H1 (cell line): ENCODE measurements at regions not wholly inside any gene's neighbourhood (a gene's known extent, or its start where the extent isn't known, plus 50 kb on each side); places are given as distances from the start of the nearest gene placed in this dataset.

Experiments used
- CTCF ChIA-PET: fragments of 300-600 bp; sonication (Branson Sonifier 250); formaldehyde crosslinking; loops from one replicate; lab custom pipeline; 2021; ENCODE audit not compliant: partially characterized antibody; lab: Charles Lee
- POLR2A ChIA-PET: fragments of 300-600 bp; sonication (Branson Sonifier 250); formaldehyde crosslinking; loops from one replicate; lab custom pipeline; 2021; ENCODE audit warnings: inconsistent platforms; ENCODE audit not compliant: partially characterized antibody; lab: Charles Lee
- DNase-seq, 2 experiments: peaks; one replicate each; pipeline versions ENCODE4 v3.0.0 to v3.0.0-alpha.2; 2010 to 2022; ENCODE audit warnings: low spot score in 2 of 2, low read depth in 1 of 2, mixed read lengths in 1 of 2
- FAIRE-seq: peaks from 2 replicates; lab custom pipeline; 2011; peaks lifted over from hg19 to GRCh38; lab: Jason Lieb, UNC
- H2AFZ ChIP-seq: 2 replicates; pipeline ENCODE4 v1.8.1; 2012; ENCODE audit warnings: low read length, inconsistent platforms
- H2AK5ac ChIP-seq: 2 replicates; pipeline ENCODE4 v1.6.1; 2013; ENCODE audit warnings: low read depth, low read length
- H2BK120ac ChIP-seq: replicated peaks from 2 replicates; pipeline ENCODE3; 2013; ENCODE audit warnings: low read depth, low read length, inconsistent platforms
- H2BK12ac ChIP-seq: 2 replicates; pipeline ENCODE4 v1.6.1; 2013; ENCODE audit warnings: low read depth, low read length
- H2BK15ac ChIP-seq: 2 replicates; pipeline ENCODE4 v1.6.1; 2013; ENCODE audit warnings: low read length
- H2BK20ac ChIP-seq: 2 replicates; pipeline ENCODE4 v1.6.1; 2013; ENCODE audit warnings: low read length
- H2BK5ac ChIP-seq: 2 replicates; pipeline ENCODE4 v1.6.1; 2013; ENCODE audit warnings: low read depth, low read length
- H3K14ac ChIP-seq: 2 replicates; pipeline ENCODE4 v1.6.1; 2013; ENCODE audit warnings: inconsistent platforms; ENCODE audit not compliant: insufficient read length
- H3K18ac ChIP-seq: 2 replicates; pipeline ENCODE4 v1.6.1; 2013; ENCODE audit warnings: low read length; ENCODE audit errors: extremely low read depth
- H3K23ac ChIP-seq: 2 replicates; pipeline ENCODE4 v1.6.1; 2013; ENCODE audit warnings: inconsistent platforms; ENCODE audit not compliant: insufficient read length
- H3K23me2 ChIP-seq: 2 replicates; pipeline ENCODE4 v1.6.1; 2013; ENCODE audit warnings: low read depth, low read length
- H3K27ac ChIP-seq: 2 replicates; pipeline ENCODE4 v1.6.1; 2011; ENCODE audit warnings: low read depth, low read length, inconsistent platforms
- H3K27me3 ChIP-seq, 4 experiments: replicated peaks in 1 of 4; 1 replicate in 1 of 4; 2 replicates in 3 of 4; pipeline versions ENCODE4 v1.6.1 to v1.8.1; 2011 to 2013; ENCODE audit warnings: low read length in 3 of 4, mild to moderate bottlenecking in 3 of 4, inconsistent platforms in 2 of 4, mixed read lengths in 2 of 4, moderate library complexity in 1 of 4; ENCODE audit not compliant: control insufficient read depth in 3 of 4, insufficient read depth in 3 of 4; ENCODE audit errors: extremely low read depth in 1 of 4
- H3K36me3 ChIP-seq, 4 experiments: 2 replicates each; pipeline versions ENCODE4 v1.6.1 to v1.8.1; 2011 to 2013; ENCODE audit warnings: mild to moderate bottlenecking in 4 of 4, low read length in 3 of 4, moderate library complexity in 2 of 4, control low read depth in 1 of 4, inconsistent platforms in 1 of 4; ENCODE audit not compliant: insufficient read depth in 4 of 4, control insufficient read depth in 2 of 4
- H3K4ac ChIP-seq: replicated peaks from 2 replicates; pipeline ENCODE3; 2013; ENCODE audit warnings: low read length, low read depth, mixed read lengths, inconsistent platforms; ENCODE audit not compliant: insufficient read length
- H3K4me1 ChIP-seq, 4 experiments: replicated peaks in 1 of 4; 1 replicate in 1 of 4; 2 replicates in 3 of 4; pipeline versions ENCODE4 v1.6.1 to v1.8.1; 2011 to 2013; ENCODE audit warnings: low read length in 3 of 4, inconsistent platforms in 2 of 4, mixed read lengths in 1 of 4; ENCODE audit not compliant: insufficient read depth in 4 of 4, control insufficient read depth in 3 of 4
- H3K4me2 ChIP-seq, 2 experiments: 2 replicates each; pipeline versions ENCODE4 v1.6.1 to v1.8.1; 2011 to 2013; ENCODE audit warnings: low read depth in 2 of 2, low read length in 2 of 2, control low read depth in 1 of 2, inconsistent platforms in 1 of 2, mild to moderate bottlenecking in 1 of 2; ENCODE audit not compliant: insufficient read depth in 1 of 2
- H3K4me3 ChIP-seq, 4 experiments: fragments of 200-600, 300-600 bp in 1 of 4; sonication (generic), shearing (Covaris generic), sonication (Bioruptor Twin) in 1 of 4; 2 replicates each; pipeline versions ENCODE4 v1.5.1 to v1.8.1; 2011 to 2016; ENCODE audit warnings: low read length in 4 of 4, low read depth in 3 of 4, control low read depth in 2 of 4, inconsistent platforms in 2 of 4, mild to moderate bottlenecking in 2 of 4, mixed read lengths in 1 of 4, moderate library complexity in 1 of 4; ENCODE audit not compliant: insufficient read depth in 2 of 4; ENCODE audit errors: extremely low read depth in 1 of 4
- H3K56ac ChIP-seq: replicated peaks from 2 replicates; pipeline ENCODE3; 2013; ENCODE audit warnings: low read depth, mild to moderate bottlenecking, mixed read lengths, low read length, inconsistent platforms; ENCODE audit not compliant: insufficient read length
- H3K79me1 ChIP-seq: 2 replicates; pipeline ENCODE4 v1.6.1; 2013; ENCODE audit warnings: low read depth, low read length, control low read depth
- H3K79me2 ChIP-seq, 2 experiments: 2 replicates each; pipeline versions ENCODE4 v1.6.1 to v1.8.1; 2012 to 2013; ENCODE audit warnings: low read length in 2 of 2, mild to moderate bottlenecking in 2 of 2, inconsistent platforms in 1 of 2; ENCODE audit not compliant: insufficient read depth in 2 of 2, control insufficient read depth in 1 of 2
- H3K9ac ChIP-seq, 4 experiments: replicated peaks in 1 of 4; 1 replicate in 1 of 4; 2 replicates in 3 of 4; pipeline versions ENCODE4 v1.6.1 to v1.8.1; 2011 to 2013; ENCODE audit warnings: low read depth in 3 of 4, low read length in 3 of 4, control low read depth in 2 of 4, mild to moderate bottlenecking in 2 of 4, moderate library complexity in 2 of 4, inconsistent platforms in 1 of 4; ENCODE audit errors: extremely low read depth in 1 of 4
- H3K9me3 ChIP-seq, 2 experiments: 2 replicates each; pipeline versions ENCODE4 v1.6.1 to v1.8.1; 2012 to 2013; ENCODE audit warnings: mild to moderate bottlenecking in 2 of 2, moderate library complexity in 2 of 2, control low read depth in 1 of 2, inconsistent platforms in 1 of 2, low read depth in 1 of 2, low read length in 1 of 2, mixed read lengths in 1 of 2; ENCODE audit not compliant: insufficient read depth in 2 of 2
- H4K20me1 ChIP-seq, 2 experiments: replicated peaks in 1 of 2; 2 replicates each; pipeline versions ENCODE3 to v1.8.1; 2011 to 2013; ENCODE audit warnings: inconsistent platforms in 2 of 2, low read length in 2 of 2, mild to moderate bottlenecking in 1 of 2; ENCODE audit not compliant: insufficient read depth in 2 of 2, control insufficient read depth in 1 of 2
- H4K5ac ChIP-seq: 2 replicates; pipeline ENCODE4 v1.6.1; 2013; ENCODE audit warnings: low read length, low read depth, mixed read lengths, inconsistent platforms; ENCODE audit not compliant: insufficient read length
- H4K8ac ChIP-seq: 2 replicates; pipeline ENCODE4 v1.8.0; 2013; ENCODE audit warnings: mild to moderate bottlenecking, moderate library complexity, low read length, inconsistent platforms; ENCODE audit not compliant: insufficient read depth; ENCODE audit errors: extremely low read depth
- H4K91ac ChIP-seq: replicated peaks from 2 replicates; pipeline ENCODE3; 2013; ENCODE audit warnings: low read length, mixed read lengths, inconsistent platforms; ENCODE audit not compliant: insufficient read length
- CTBP2 ChIP-seq: IDR thresholded peaks from 2 replicates; pipeline ENCODE4 v1.7.0; 2011; ENCODE audit warnings: borderline replicate concordance, mild to moderate bottlenecking, moderate library complexity, mixed read lengths, low read length; ENCODE audit not compliant: insufficient read depth, insufficient read length
- GTF2F1 ChIP-seq: IDR thresholded peaks from 2 replicates; pipeline ENCODE4 v1.6.1; 2012; ENCODE audit warnings: low read depth, low read length, improper control_type of control experiment, borderline replicate concordance
- HDAC2 ChIP-seq, 2 experiments: fragments of 300-600 bp in 1 of 2; sonication (generic) in 1 of 2; IDR thresholded peaks; 2 replicates each; pipeline ENCODE4 v1.6.1; 2011 to 2012; ENCODE audit warnings: low read depth in 2 of 2, low read length in 2 of 2, mild to moderate bottlenecking in 2 of 2, moderate library complexity in 2 of 2, borderline replicate concordance in 1 of 2, inconsistent platforms in 1 of 2
- SAP30 ChIP-seq: fragments of 300-600 bp; sonication (generic); IDR thresholded peaks from 2 replicates; pipeline ENCODE4 v1.7.1; 2012; ENCODE audit warnings: low read length, moderate library complexity, mild to moderate bottlenecking, inconsistent platforms; ENCODE audit not compliant: insufficient read depth, insufficient replicate concordance
- WGBS, 2 experiments: shearing (Covaris generic) in 1 of 2; methylation state at CpG; one replicate each; pipeline versions ENCODE4 v1.1.6 to v1.1.7; 2013 to 2015; ENCODE audit warnings: low lambda C conversion rate in 2 of 2, mixed read lengths in 2 of 2, inconsistent platforms in 1 of 2, low coverage in 1 of 2, missing lambda C conversion rate in 1 of 2; ENCODE audit not compliant: insufficient replicate concordance in 2 of 2, insufficient coverage in 1 of 2, insufficient read length in 1 of 2; ENCODE audit errors: extremely low coverage in 1 of 2, missing lambda C conversion rate in 1 of 2; 5-methylcytosine and 5-hydroxymethylcytosine counted together

DNA sequence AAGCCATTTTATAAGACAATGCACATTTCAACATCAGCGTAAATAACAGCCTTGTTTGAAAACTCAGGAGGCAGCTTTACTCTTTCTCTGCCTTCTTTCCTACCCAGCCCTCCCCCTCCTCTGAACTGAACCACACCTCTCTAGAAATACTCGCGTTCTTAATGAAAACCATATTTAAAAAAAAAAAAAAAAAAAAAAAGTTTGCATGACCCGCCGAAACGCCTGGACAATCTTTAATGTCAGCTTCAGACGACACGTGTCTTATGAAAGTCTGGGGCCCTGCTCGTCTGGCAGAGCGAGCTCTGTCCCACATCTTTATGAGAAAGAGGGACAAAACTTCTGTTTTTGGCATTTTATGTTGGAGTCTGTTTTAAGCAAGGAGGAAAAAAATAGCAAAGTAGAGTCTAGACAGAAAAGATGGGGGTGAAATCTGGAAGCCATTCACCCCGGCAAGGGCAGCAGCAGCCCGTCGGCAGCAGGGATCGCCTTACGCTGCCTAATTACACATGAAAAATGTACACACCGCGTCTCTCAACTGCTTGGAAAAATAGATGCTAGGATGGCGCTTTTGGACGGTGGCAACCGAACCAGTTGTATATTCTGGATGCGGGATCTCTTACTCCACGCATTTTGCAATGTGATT is 130.4 kb upstream of the ETS2 start:
- H2BK120ac ChIP-seq: no peak overlapping the region
- FAIRE-seq (no peak), DNase-seq (no peak)
- no peaks in the 10 kb centered on the region for H3K9me3 ChIP-seq
- no peak overlapping the region for H3K4me2 ChIP-seq
- H4K5ac ChIP-seq: no peak overlapping the region
- no peak overlapping the region for H3K9ac ChIP-seq
- H3K36me3 ChIP-seq: no peaks in the 10 kb centered on the region
- H2BK20ac ChIP-seq: no peak overlapping the region
- ChIA-PET POLR2A (no interaction called here), CTCF (no interaction called here)
- H2BK5ac ChIP-seq: no peak overlapping the region
- no peak overlapping the region for H2AK5ac ChIP-seq
- TF ChIP-seq HDAC2 (IDR thresholded peaks at IDR 0.05; ENCODE audit: borderline replicate concordance in 1 of 2, low read depth in 2 of 2, low read length in 2 of 2) (no peak), CTBP2 (no peak), SAP30 (no peak), GTF2F1 (no peak)
- no peak overlapping the region for H2BK15ac ChIP-seq
- no peak overlapping the region for H3K4me3 ChIP-seq
- H3K79me2 ChIP-seq: no peaks in the 10 kb centered on the region
- no peak overlapping the region for H4K8ac ChIP-seq
- no peak overlapping the region for H3K27ac ChIP-seq
- H3K23me2 ChIP-seq: no peaks in the 10 kb centered on the region; the same call in 1 of the 2 replicates
- no peak overlapping the region for H2BK12ac ChIP-seq
- no peak overlapping the region for H3K4ac ChIP-seq
- peaks cover 0 to 3% (median 0%) of the 10 kb centered on the region in 4 experiments; a peak in 1 of 7 replicates for H3K4me1 ChIP-seq
- no peaks in the 10 kb centered on the region for H3K79me1 ChIP-seq
- no peak overlapping the region for H4K91ac ChIP-seq
- no peaks in the 10 kb centered on the region for H4K20me1 ChIP-seq
- H2AFZ ChIP-seq: no peak overlapping the region
- H3K18ac ChIP-seq: no peak overlapping the region
- no peaks in the 10 kb centered on the region; a peak in 1 of 7 replicates for H3K27me3 ChIP-seq
- no peak overlapping the region for H3K56ac ChIP-seq
- no peak overlapping the region for H3K23ac ChIP-seq
- H3K14ac ChIP-seq: no peak overlapping the region
- 92% methylated on average over 22 of the region's 22 CpGs; no CpG with 5 or more reads in 1 of the 2 experiments for WGBS, 2 experiments
